Neutrophil (primary cell): ENCODE measurements at regions not wholly inside any gene's neighbourhood (a gene's known extent, or its start where the extent isn't known, plus 50 kb on each side); places are given as distances from the start of the nearest gene placed in this dataset.
"Not testable (repeated sequence)": the region's sequence is repeated elsewhere in the genome, so short reads cannot be mapped to it uniquely, and the experiment has no call there.

Source experiments
- H3K27ac ChIP-seq: fragments of 200-600 bp; sonication (generic); 2 replicates; pipeline ENCODE4 v1.5.1; 2016; ENCODE audit warnings: mild to moderate bottlenecking, moderate library complexity
- H3K27me3 ChIP-seq: fragments of 200-600 bp; sonication (generic); 2 replicates; pipeline ENCODE4 v1.6.0; 2016; ENCODE audit warnings: mild to moderate bottlenecking
- H3K36me3 ChIP-seq: fragments of 200-600 bp; sonication (generic); 2 replicates; pipeline ENCODE4 v1.5.1; 2017
- H3K4me1 ChIP-seq, 2 experiments: fragments of 200-600 bp in 1 of 2; sonication (generic) in 1 of 2; 1 replicate in 1 of 2; 2 replicates in 1 of 2; pipeline versions ENCODE4 v1.5.1 to v1.6.1; 2013 to 2016; ENCODE audit warnings: low read depth in 1 of 2, low read length in 1 of 2, mild to moderate bottlenecking in 1 of 2, moderate library complexity in 1 of 2; ENCODE audit not compliant: control insufficient read depth in 1 of 2, insufficient read depth in 1 of 2
- H3K4me3 ChIP-seq, 2 experiments: fragments of 200-600 bp in 1 of 2; sonication (generic) in 1 of 2; 1 replicate in 1 of 2; 2 replicates in 1 of 2; pipeline ENCODE4 v1.5.1; 2013 to 2016; ENCODE audit warnings: low read depth in 1 of 2, low read length in 1 of 2, mild to moderate bottlenecking in 1 of 2, moderate library complexity in 1 of 2
- H3K9me3 ChIP-seq: fragments of 200-600 bp; sonication (generic); 2 replicates; pipeline ENCODE4 v1.5.1; 2016
- CTCF ChIP-seq: fragments of 200-600 bp; sonication (generic); IDR thresholded peaks from 2 replicates; pipeline ENCODE4 v1.5.1; 2016; ENCODE audit warnings: antibody characterized with exemption

- Histone ChIP-seq H3K4me3 (no peak overlapping the region), H3K9me3 (no peaks in the 10 kb centered on the region), H3K4me1 (no peaks in the 10 kb centered on the region), H3K27me3 (peaks cover 5% of the 10 kb centered on the region), H3K36me3 (no peaks in the 10 kb centered on the region), H3K27ac (no peak overlapping the region)
- TF ChIP-seq CTCF, result no peak
Measured at GRCh38 chr22:23396362-23397007, 183.6 kb downstream of the IGLL1 start.

GRCh38 chr22:23395530-23396361, 184.3 kb downstream of the IGLL1 start:
- Histone ChIP-seq H3K4me3 (no peak overlapping the region), H3K27me3 (no peaks in the 10 kb centered on the region), H3K36me3 (no peaks in the 10 kb centered on the region), H3K9me3 (no peaks in the 10 kb centered on the region), H3K27ac (no peak overlapping the region), H3K4me1 (no peaks in the 10 kb centered on the region)
- TF ChIP-seq CTCF, result no peak

GRCh38 chr22:23394525-23395326, 185.4 kb downstream of the IGLL1 start:
- Histone ChIP-seq H3K4me1 (no peaks in the 10 kb centered on the region), H3K4me3 (no peak overlapping the region), H3K27me3 (no peaks in the 10 kb centered on the region), H3K9me3 (no peaks in the 10 kb centered on the region), H3K27ac (no peak overlapping the region), H3K36me3 (no peaks in the 10 kb centered on the region)
- TF ChIP-seq CTCF, result no peak

GRCh38 chr22:23393721-23394320, 186.3 kb downstream of the IGLL1 start:
- Histone ChIP-seq H3K36me3 (no peaks in the 10 kb centered on the region), H3K27ac (no peak overlapping the region), H3K4me1 (no peaks in the 10 kb centered on the region), H3K4me3 (no peak overlapping the region), H3K9me3 (no peaks in the 10 kb centered on the region), H3K27me3 (no peaks in the 10 kb centered on the region)
- no peak for TF ChIP-seq CTCF

- H3K9me3 ChIP-seq, H3K27ac ChIP-seq, H3K36me3 ChIP-seq, H3K27me3 ChIP-seq, H3K4me1 ChIP-seq, H3K4me3 ChIP-seq: not testable (repeated sequence)
Measured at GRCh38 chr22:23393199-23393598, 186.9 kb downstream of the IGLL1 start.
